ENCODE measurements at regions not wholly inside any gene's neighbourhood (a gene's known extent, or its start where the extent isn't known, plus 50 kb on each side); places are given as distances from the start of the nearest gene placed in this dataset.

DNA sequence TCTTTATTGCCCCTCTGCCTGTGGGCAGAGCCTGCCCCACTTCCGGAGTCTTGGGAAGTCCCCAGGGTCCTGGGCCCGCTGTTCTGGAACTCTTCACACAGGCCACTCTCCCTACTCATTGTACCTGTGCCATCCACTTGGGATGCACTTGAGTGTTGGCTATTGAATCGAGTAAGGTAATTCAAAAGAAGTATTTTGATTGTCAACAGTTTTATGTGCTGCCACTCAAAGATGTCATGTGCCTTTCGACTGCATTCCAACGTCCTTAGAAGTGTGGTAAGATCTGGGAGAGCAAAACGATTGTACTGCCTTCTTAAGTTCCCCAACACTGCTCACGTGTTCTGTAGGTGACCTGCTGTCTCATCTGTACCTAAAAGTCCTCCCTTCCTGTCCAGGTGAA lies 77.0 kb upstream of the SMIM21 start:
- Histone ChIP-seq H3K4me1 (no peaks in the 10 kb centered on the region), H3K4me3 (no peak overlapping the region), H3K9me3 (no peaks in the 10 kb centered on the region), H3K36me3 (no peaks in the 10 kb centered on the region), H3K27ac (no peak overlapping the region), H3K27me3 (no peaks in the 10 kb centered on the region)
- TF ChIP-seq POLR2AphosphoS5 (IDR thresholded peaks at IDR 0.05), result peak in 1 of 2 donors; percentile 53
- peak in 1 of 4 donors; percentile 87 for TF ChIP-seq EP300 (IDR thresholded peaks at IDR 0.05)
- TF ChIP-seq, protein P1, sequence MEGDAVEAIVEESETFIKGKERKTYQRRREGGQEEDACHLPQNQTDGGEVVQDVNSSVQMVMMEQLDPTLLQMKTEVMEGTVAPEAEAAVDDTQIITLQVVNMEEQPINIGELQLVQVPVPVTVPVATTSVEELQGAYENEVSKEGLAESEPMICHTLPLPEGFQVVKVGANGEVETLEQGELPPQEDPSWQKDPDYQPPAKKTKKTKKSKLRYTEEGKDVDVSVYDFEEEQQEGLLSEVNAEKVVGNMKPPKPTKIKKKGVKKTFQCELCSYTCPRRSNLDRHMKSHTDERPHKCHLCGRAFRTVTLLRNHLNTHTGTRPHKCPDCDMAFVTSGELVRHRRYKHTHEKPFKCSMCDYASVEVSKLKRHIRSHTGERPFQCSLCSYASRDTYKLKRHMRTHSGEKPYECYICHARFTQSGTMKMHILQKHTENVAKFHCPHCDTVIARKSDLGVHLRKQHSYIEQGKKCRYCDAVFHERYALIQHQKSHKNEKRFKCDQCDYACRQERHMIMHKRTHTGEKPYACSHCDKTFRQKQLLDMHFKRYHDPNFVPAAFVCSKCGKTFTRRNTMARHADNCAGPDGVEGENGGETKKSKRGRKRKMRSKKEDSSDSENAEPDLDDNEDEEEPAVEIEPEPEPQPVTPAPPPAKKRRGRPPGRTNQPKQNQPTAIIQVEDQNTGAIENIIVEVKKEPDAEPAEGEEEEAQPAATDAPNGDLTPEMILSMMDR (IDR thresholded peaks at IDR 0.05), result no peak
- 64 to 81% methylated on average over 7 of the region's 7 CpGs for WGBS, 2 donors
- peak in 1 of 2 donors; percentile 73 for DNase-seq
- peak; percentile 51 to 81 for ATAC-seq (ENCODE audit: low FRiP score in 2 of 2)

GRCh38 chr18:75503615-75504014 lies 76.1 kb upstream of the SMIM21 start:
- Histone ChIP-seq H3K4me3 (no peak overlapping the region), H3K36me3 (no peaks in the 10 kb centered on the region), H3K4me1 (no peaks in the 10 kb centered on the region), H3K27me3 (no peaks in the 10 kb centered on the region), H3K9me3 (no peaks in the 10 kb centered on the region), H3K27ac (no peak overlapping the region)
- 75 to 89% methylated on average over 2 of the region's 2 CpGs for WGBS, 2 donors
- DNase-seq (no peak), ATAC-seq (ENCODE audit: low FRiP score in 2 of 2) (no peak)
- TF ChIP-seq, protein P1 (IDR thresholded peaks at IDR 0.05), result no peak
- no peak for TF ChIP-seq POLR2AphosphoS5 (IDR thresholded peaks at IDR 0.05)
- TF ChIP-seq POLR2A (IDR thresholded peaks at IDR 0.05), result no peak
- TF ChIP-seq EP300 (IDR thresholded peaks at IDR 0.05), result no peak

DNA sequence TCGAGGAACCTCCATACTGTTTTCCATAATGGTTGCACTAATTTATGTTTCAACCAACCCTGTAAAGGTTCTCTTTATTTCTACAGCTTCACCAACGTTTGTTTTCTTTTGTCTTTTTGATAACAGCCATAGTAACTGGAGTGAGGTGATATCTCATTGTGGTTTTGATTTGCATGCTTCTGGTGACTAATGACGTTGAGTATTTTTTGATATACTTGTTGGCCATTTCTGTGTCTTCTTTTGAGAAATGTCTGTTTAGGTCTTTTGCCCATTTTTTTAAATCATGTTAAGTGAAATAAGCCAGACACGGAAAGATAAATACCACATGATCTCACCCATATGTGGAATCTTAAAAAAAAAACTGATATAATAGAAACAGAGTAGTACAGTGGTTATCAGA lies 74.8 kb upstream of the SMIM21 start:
- WGBS, 2 donors, result 74 to 85% methylated on average over 4 of the region's 4 CpGs
- ATAC-seq (ENCODE audit: low FRiP score in 2 of 2) (no peak), DNase-seq (no peak)
- H3K36me3 ChIP-seq, result no peaks in the 10 kb centered on the region
- no peak overlapping the region for H3K27ac ChIP-seq
- no peaks in the 10 kb centered on the region for H3K4me1 ChIP-seq
- TF ChIP-seq EP300 (IDR thresholded peaks at IDR 0.05), result no peak
- TF ChIP-seq POLR2A (IDR thresholded peaks at IDR 0.05), result no peak
- TF ChIP-seq, protein P1 (IDR thresholded peaks at IDR 0.05), result no peak
- no peak for TF ChIP-seq POLR2AphosphoS5 (IDR thresholded peaks at IDR 0.05)
- H3K9me3 ChIP-seq, result no peaks in the 10 kb centered on the region
- no peak overlapping the region for H3K4me3 ChIP-seq
- no peaks in the 10 kb centered on the region for H3K27me3 ChIP-seq

- Histone ChIP-seq H3K4me1 (no peaks in the 10 kb centered on the region), H3K4me3 (no peak overlapping the region), H3K9me3 (no peaks in the 10 kb centered on the region), H3K27ac (no peak overlapping the region), H3K36me3 (no peaks in the 10 kb centered on the region), H3K27me3 (no peaks in the 10 kb centered on the region)
- TF ChIP-seq, protein P1 (IDR thresholded peaks at IDR 0.05), result no peak
- TF ChIP-seq EP300 (IDR thresholded peaks at IDR 0.05), result no peak
- no peak for TF ChIP-seq POLR2AphosphoS5 (IDR thresholded peaks at IDR 0.05)
- no peak for TF ChIP-seq POLR2A (IDR thresholded peaks at IDR 0.05)
- ATAC-seq (ENCODE audit: low FRiP score in 2 of 2) (no peak), DNase-seq (no peak)
- WGBS, 2 donors, result 70 to 72% methylated on average over 2 of the region's 2 CpGs
Observed at GRCh38 chr18:75500545-75500944, 73.0 kb upstream of the SMIM21 start.

DNA sequence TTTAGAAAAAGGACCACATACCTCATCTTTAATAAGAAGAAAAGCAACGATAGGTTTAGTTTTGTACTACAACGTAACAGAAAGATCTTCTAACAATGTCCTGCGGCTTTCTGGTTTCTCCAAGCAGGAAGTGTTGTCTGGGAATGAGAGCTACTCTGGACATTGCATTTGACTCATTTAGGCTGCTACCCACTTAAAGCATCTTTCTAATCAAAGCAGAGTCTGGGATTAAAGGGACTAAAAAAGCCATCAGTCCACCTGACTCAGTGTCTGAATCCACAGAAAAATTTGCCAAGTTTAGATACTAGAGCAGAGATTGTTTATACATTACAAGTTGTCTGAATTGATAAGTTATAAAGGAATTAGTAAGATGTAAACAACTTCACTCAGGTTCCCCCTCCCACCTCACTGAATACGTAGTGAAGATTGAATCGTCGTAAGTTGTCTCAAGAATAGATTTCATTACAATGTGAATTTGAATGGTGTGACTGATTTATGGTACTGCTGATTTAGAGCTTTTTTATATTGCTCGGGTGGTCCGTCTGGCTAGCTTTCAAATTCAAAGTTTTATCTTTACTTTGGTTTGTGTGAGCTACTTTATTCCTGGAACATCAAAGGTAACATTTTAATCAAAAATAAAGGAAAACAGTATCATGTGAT lies 70.2 kb upstream of the SMIM21 start:
- 63 to 64% methylated on average over 8 of the region's 8 CpGs for WGBS, 2 donors
- no peak overlapping the region for H3K4me3 ChIP-seq
- H3K27ac ChIP-seq, result no peak overlapping the region
- no peak for DNase-seq
- TF ChIP-seq POLR2AphosphoS5 (IDR thresholded peaks at IDR 0.05) (no peak), POLR2A (IDR thresholded peaks at IDR 0.05) (no peak), EP300 (IDR thresholded peaks at IDR 0.05) (no peak)
- TF ChIP-seq, protein P1 (IDR thresholded peaks at IDR 0.05), result no peak
- H3K27me3 ChIP-seq, result no peaks in the 10 kb centered on the region
- no peaks in the 10 kb centered on the region for H3K4me1 ChIP-seq
- no peaks in the 10 kb centered on the region for H3K36me3 ChIP-seq
- ATAC-seq (ENCODE audit: low FRiP score in 2 of 2), result no peak
- H3K9me3 ChIP-seq, result no peaks in the 10 kb centered on the region
